Left renal pelvis (tissue), 4 donors: ENCODE measurements at regions not wholly inside any gene's neighbourhood (a gene's known extent, or its start where the extent isn't known, plus 50 kb on each side); places are given as distances from the start of the nearest gene placed in this dataset.

Experiments used
- DNase-seq, 4 donors: peaks; one replicate each; pipeline ENCODE4 v3.0.0-alpha.2; 2013; ENCODE audit warnings: low read depth in 4 of 4, low spot score in 3 of 4

- no peak for DNase-seq
These were observed 199.8 kb upstream of the ALCAM start for GRCh38 chr3:105166893-105167292.

GRCh38 chr3:105170423-105170822 lies 196.3 kb upstream of the ALCAM start:
- no peak for DNase-seq

- DNase-seq = no peak
These were observed 192.6 kb upstream of the ALCAM start for GRCh38 chr3:105174017-105174615.

- DNase-seq = no peak
These were observed 189.1 kb upstream of the ALCAM start for GRCh38 chr3:105177576-105177975.

GRCh38 chr3:105187344-105187743 lies 179.4 kb upstream of the ALCAM start:
- no peak for DNase-seq

GRCh38 chr3:105195260-105195659 lies 171.4 kb upstream of the ALCAM start:
- no peak for DNase-seq

GRCh38 chr3:105197863-105198262 lies 168.8 kb upstream of the ALCAM start:
- no peak for DNase-seq

GRCh38 chr3:105199217-105199616 lies 167.5 kb upstream of the ALCAM start:
- no peak for DNase-seq

GRCh38 chr3:105210141-105210540 lies 156.6 kb upstream of the ALCAM start:
- DNase-seq = no peak

GRCh38 chr3:105214590-105214989 lies 152.1 kb upstream of the ALCAM start:
- DNase-seq = no peak

GRCh38 chr3:105222568-105223093 lies 144.1 kb upstream of the ALCAM start:
- DNase-seq = no peak

GRCh38 chr3:105223815-105224214 lies 142.9 kb upstream of the ALCAM start:
- DNase-seq = no peak

- no peak for DNase-seq
These were observed 138.0 kb upstream of the ALCAM start for GRCh38 chr3:105228696-105229095.

GRCh38 chr3:105232553-105232952 lies 134.2 kb upstream of the ALCAM start:
- DNase-seq = no peak

- DNase-seq = no peak
These were observed 133.7 kb upstream of the ALCAM start for GRCh38 chr3:105233010-105233409.

- DNase-seq = no peak
These were observed 131.5 kb upstream of the ALCAM start for GRCh38 chr3:105235221-105235620.

- no peak for DNase-seq
These were observed 130.9 kb upstream of the ALCAM start for GRCh38 chr3:105235785-105236184.

- no peak for DNase-seq
These were observed 128.3 kb upstream of the ALCAM start for GRCh38 chr3:105238367-105238766.

GRCh38 chr3:105243076-105243475 lies 123.6 kb upstream of the ALCAM start:
- DNase-seq = no peak

GRCh38 chr3:105246536-105246935 lies 120.2 kb upstream of the ALCAM start:
- no peak for DNase-seq

GRCh38 chr3:105253225-105253624 lies 113.5 kb upstream of the ALCAM start:
- no peak for DNase-seq

GRCh38 chr3:105254154-105254553 lies 112.6 kb upstream of the ALCAM start:
- DNase-seq = no peak

GRCh38 chr3:105255350-105255749 lies 111.4 kb upstream of the ALCAM start:
- DNase-seq = no peak
